ENCODE measurements at regions not wholly inside any gene's neighbourhood (a gene's known extent, or its start where the extent isn't known, plus 50 kb on each side); places are given as distances from the start of the nearest gene placed in this dataset.

DNA sequence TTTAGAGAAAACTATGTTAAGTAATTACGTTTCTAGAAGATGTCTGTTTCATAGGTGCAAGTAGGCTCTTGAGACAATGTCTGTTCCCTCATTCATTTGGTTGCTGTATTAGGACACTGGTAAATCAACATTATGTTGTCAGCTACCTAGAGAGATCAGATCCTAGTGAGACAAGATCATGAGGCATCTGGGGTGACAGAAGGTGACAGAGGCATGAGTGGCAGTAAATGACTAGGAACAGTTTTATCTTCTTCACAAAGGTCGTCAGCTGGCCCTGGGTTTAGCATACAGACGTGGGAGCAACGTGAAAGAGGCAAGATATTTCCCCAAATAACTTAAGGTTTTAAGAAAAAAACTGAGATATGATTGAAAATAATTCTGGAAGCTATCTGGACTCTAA lies 1926.3 kb upstream of the WWC1 start:
- Mint-ChIP-seq H3K36me3 (peaks cover 6% of the 10 kb centered on the region), H3K27ac (no peak overlapping the region), H3K27me3 (ENCODE audit: low read depth in 2 of 2) (no peaks in the 10 kb centered on the region), H3K4me3 (no peak overlapping the region), H3K4me1 (no peaks in the 10 kb centered on the region), H3K9me3 (peaks cover 5 to 13% of the 10 kb centered on the region in 2 donors)
- Histone ChIP-seq H3K4me3 (ENCODE audit: low read length) (no peak overlapping the region), H3K27ac (ENCODE audit: low read length) (no peak overlapping the region), H3K4me1 (ENCODE audit: control insufficient read depth, insufficient read depth, low read length) (no peaks in the 10 kb centered on the region), H3K9me3 (ENCODE audit: control insufficient read depth, insufficient read depth, low read length) (peaks cover 5% of the 10 kb centered on the region), H3K36me3 (ENCODE audit: control insufficient read depth, insufficient read depth, low read length) (no peaks in the 10 kb centered on the region), H3K27me3 (ENCODE audit: control insufficient read depth, insufficient read depth, low read length) (no peaks in the 10 kb centered on the region)
- intact Hi-C loops (cut with micrococcal nuclease), result no loop called here
- no peak for DNase-seq
- ATAC-seq, result no peak
- TF ChIP-seq, protein P1, sequence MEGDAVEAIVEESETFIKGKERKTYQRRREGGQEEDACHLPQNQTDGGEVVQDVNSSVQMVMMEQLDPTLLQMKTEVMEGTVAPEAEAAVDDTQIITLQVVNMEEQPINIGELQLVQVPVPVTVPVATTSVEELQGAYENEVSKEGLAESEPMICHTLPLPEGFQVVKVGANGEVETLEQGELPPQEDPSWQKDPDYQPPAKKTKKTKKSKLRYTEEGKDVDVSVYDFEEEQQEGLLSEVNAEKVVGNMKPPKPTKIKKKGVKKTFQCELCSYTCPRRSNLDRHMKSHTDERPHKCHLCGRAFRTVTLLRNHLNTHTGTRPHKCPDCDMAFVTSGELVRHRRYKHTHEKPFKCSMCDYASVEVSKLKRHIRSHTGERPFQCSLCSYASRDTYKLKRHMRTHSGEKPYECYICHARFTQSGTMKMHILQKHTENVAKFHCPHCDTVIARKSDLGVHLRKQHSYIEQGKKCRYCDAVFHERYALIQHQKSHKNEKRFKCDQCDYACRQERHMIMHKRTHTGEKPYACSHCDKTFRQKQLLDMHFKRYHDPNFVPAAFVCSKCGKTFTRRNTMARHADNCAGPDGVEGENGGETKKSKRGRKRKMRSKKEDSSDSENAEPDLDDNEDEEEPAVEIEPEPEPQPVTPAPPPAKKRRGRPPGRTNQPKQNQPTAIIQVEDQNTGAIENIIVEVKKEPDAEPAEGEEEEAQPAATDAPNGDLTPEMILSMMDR (IDR thresholded peaks at IDR 0.05), result no peak
- 62% methylated on average over 4 of the region's 4 CpGs for WGBS (ENCODE audit: insufficient coverage)

DNA sequence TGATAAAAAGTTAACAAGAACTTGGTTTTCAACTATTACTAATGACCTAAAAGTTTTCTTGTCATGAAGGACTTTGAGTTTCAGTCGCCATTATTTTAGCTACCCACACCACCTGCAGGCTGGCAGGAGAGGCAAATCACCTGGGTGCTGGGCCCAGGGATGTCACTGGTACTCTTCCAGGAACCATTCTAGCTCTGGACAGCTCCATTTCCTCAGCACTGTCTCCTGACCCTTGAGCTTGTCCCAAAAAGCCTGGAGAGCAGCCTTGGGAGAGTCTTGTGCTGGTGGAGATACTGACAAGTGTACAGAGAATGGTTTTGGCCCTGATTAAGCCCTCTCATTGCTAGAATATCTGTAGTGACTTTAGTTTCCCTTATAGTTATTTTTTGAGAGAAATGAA lies 1924.1 kb upstream of the WWC1 start:
- DNase-seq (no peak), ATAC-seq (no peak)
- Mint-ChIP-seq H3K4me3 (no peak overlapping the region), H3K27me3 (ENCODE audit: low read depth in 2 of 2) (no peaks in the 10 kb centered on the region), H3K9me3 (peaks cover 5 to 10% of the 10 kb centered on the region in 2 donors), H3K4me1 (no peaks in the 10 kb centered on the region), H3K27ac (no peak overlapping the region), H3K36me3 (peaks cover 6% of the 10 kb centered on the region)
- Histone ChIP-seq H3K27me3 (ENCODE audit: control insufficient read depth, insufficient read depth, low read length) (no peaks in the 10 kb centered on the region), H3K36me3 (ENCODE audit: control insufficient read depth, insufficient read depth, low read length) (no peaks in the 10 kb centered on the region), H3K9me3 (ENCODE audit: control insufficient read depth, insufficient read depth, low read length) (peaks cover 5% of the 10 kb centered on the region), H3K27ac (ENCODE audit: low read length) (no peak overlapping the region), H3K4me3 (ENCODE audit: low read length) (no peak overlapping the region), H3K4me1 (ENCODE audit: control insufficient read depth, insufficient read depth, low read length) (no peaks in the 10 kb centered on the region)
- TF ChIP-seq, protein P1 (IDR thresholded peaks at IDR 0.05), result no peak
- intact Hi-C loops (cut with micrococcal nuclease), result no loop called here
- 86% methylated on average over 1 of the region's 1 CpG for WGBS (ENCODE audit: insufficient coverage)

DNA sequence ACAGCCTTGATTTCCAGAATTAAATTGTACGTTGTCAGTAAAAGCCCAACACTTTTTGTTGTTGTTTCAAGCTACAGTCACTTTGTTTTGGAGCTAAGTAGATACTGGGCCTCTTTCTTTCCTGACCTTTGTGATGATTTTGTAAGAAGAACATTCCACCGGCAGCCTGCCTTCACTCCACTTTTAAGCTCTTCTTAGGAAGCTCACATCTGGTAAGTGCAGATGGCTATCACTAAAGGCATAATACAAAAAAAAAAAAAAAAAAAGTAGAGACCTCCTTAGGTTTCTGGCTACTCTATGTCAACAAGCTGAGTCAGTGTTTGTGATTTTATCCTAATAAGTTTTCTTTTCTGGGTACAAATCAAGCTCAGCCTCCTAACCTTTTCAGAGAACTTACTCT lies 1922.1 kb upstream of the WWC1 start:
- Mint-ChIP-seq H3K27ac (no peak overlapping the region), H3K27me3 (ENCODE audit: low read depth in 2 of 2) (no peaks in the 10 kb centered on the region), H3K4me1 (no peaks in the 10 kb centered on the region), H3K4me3 (no peak overlapping the region), H3K9me3 (peaks cover 6 to 10% of the 10 kb centered on the region in 2 donors), H3K36me3 (no peaks in the 10 kb centered on the region)
- Histone ChIP-seq H3K36me3 (ENCODE audit: control insufficient read depth, insufficient read depth, low read length) (no peaks in the 10 kb centered on the region), H3K27ac (ENCODE audit: low read length) (no peak overlapping the region), H3K27me3 (ENCODE audit: control insufficient read depth, insufficient read depth, low read length) (no peaks in the 10 kb centered on the region), H3K4me1 (ENCODE audit: control insufficient read depth, insufficient read depth, low read length) (no peaks in the 10 kb centered on the region), H3K4me3 (ENCODE audit: low read length) (no peak overlapping the region), H3K9me3 (ENCODE audit: control insufficient read depth, insufficient read depth, low read length) (no peaks in the 10 kb centered on the region)
- no peak for ATAC-seq
- TF ChIP-seq, protein P1 (IDR thresholded peaks at IDR 0.05), result no peak
- no peak for DNase-seq
- intact Hi-C loops (cut with micrococcal nuclease), result no loop called here
- WGBS (ENCODE audit: insufficient coverage), result 50% methylated on average over 1 of the region's 2 CpGs

DNA sequence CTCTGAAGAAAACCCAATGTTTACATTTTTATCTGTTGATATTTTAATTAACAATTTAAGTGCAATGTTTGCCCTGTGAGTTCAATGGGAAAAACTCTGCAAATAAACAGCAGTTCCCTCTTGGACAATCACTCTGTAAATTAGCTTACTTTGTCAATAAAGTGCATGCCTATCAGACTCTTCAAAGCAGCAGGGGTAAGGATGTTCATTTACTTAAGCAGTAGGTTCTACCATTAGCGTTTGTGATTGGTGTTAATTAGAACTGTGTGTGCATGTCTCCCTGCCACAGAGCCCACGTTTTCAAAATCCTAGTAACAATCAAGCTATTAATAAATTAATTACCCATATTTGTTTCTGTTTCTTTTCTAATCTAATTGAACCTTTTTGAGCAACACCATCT lies 1921.6 kb upstream of the WWC1 start:
- Mint-ChIP-seq H3K4me1 (no peaks in the 10 kb centered on the region), H3K27me3 (ENCODE audit: low read depth in 2 of 2) (no peaks in the 10 kb centered on the region), H3K27ac (no peak overlapping the region), H3K9me3 (peaks cover 6 to 10% of the 10 kb centered on the region in 2 donors), H3K36me3 (no peaks in the 10 kb centered on the region), H3K4me3 (no peak overlapping the region)
- H3K9me3 ChIP-seq (ENCODE audit: control insufficient read depth, insufficient read depth, low read length), result no peaks in the 10 kb centered on the region
- H3K27me3 ChIP-seq (ENCODE audit: control insufficient read depth, insufficient read depth, low read length), result no peaks in the 10 kb centered on the region
- ATAC-seq, result no peak
- no peak overlapping the region for H3K27ac ChIP-seq (ENCODE audit: low read length)
- TF ChIP-seq, protein P1 (IDR thresholded peaks at IDR 0.05), result no peak
- H3K36me3 ChIP-seq (ENCODE audit: control insufficient read depth, insufficient read depth, low read length), result no peaks in the 10 kb centered on the region
- DNase-seq, result no peak
- WGBS (ENCODE audit: insufficient coverage), result 63% methylated on average over 2 of the region's 2 CpGs
- no peaks in the 10 kb centered on the region for H3K4me1 ChIP-seq (ENCODE audit: control insufficient read depth, insufficient read depth, low read length)
- no peak overlapping the region for H3K4me3 ChIP-seq (ENCODE audit: low read length)
- intact Hi-C loops (cut with micrococcal nuclease), result no loop called here

All from natural killer cell (primary cell).